Cardiac muscle cell (in vitro differentiated cells and primary cell): ENCODE measurements at regions not wholly inside any gene's neighbourhood (a gene's known extent, or its start where the extent isn't known, plus 50 kb on each side); places are given as distances from the start of the nearest gene placed in this dataset.

ENCODE experiments used
- DNase-seq, 2 donors: peaks; one replicate each; pipeline versions ENCODE4 v3.0.0 to v3.0.0-alpha.2; 2010 to 2017; ENCODE audit warnings: low read depth in 1 of 2, low spot score in 1 of 2
- H3K27ac ChIP-seq: fragments of 200-600 bp; sonication (generic); 2 replicates; pipeline ENCODE4 v1.5.1; 2016
- H3K27me3 ChIP-seq: fragments of 200-600 bp; sonication (generic); 2 replicates; pipeline ENCODE4 v1.6.0; 2016; ENCODE audit warnings: control low read depth
- H3K36me3 ChIP-seq: fragments of 200-600 bp; sonication (generic); 2 replicates; pipeline ENCODE4 v1.5.1; 2016; ENCODE audit warnings: control low read depth
- H3K4me1 ChIP-seq: fragments of 200-600 bp; sonication (generic); 2 replicates; pipeline ENCODE4 v1.8.1; 2017; ENCODE audit warnings: low read depth, mild to moderate bottlenecking, mixed run types
- H3K4me3 ChIP-seq: fragments of 200-600 bp; sonication (generic); 2 replicates; pipeline ENCODE4 v1.5.1; 2016; ENCODE audit warnings: mild to moderate bottlenecking
- H3K9me3 ChIP-seq: fragments of 200-600 bp; sonication (generic); 2 replicates; pipeline ENCODE4 v1.5.1; 2017; ENCODE audit warnings: low read depth, mild to moderate bottlenecking, control low read depth
- CTCF ChIP-seq: IDR thresholded peaks from 2 replicates; pipeline ENCODE4 v1.5.1; 2012; ENCODE audit warnings: low read depth, mild to moderate bottlenecking, low read length

- Histone ChIP-seq H3K27ac (no peak overlapping the region), H3K9me3 (no peaks in the 10 kb centered on the region), H3K27me3 (no peaks in the 10 kb centered on the region), H3K36me3 (no peaks in the 10 kb centered on the region), H3K4me3 (no peak overlapping the region), H3K4me1 (no peaks in the 10 kb centered on the region)
- peak in 1 of 2 donors; percentile 61 for DNase-seq
- no peak for TF ChIP-seq CTCF
Observed at GRCh38 chr10:90204956-90205314, 503.5 kb downstream of the KIF20B start.

- no peaks in the 10 kb centered on the region for H3K27me3 ChIP-seq
- no peak for DNase-seq
- H3K36me3 ChIP-seq = no peaks in the 10 kb centered on the region
- TF ChIP-seq CTCF = no peak
- H3K9me3 ChIP-seq = no peaks in the 10 kb centered on the region
- no peak overlapping the region for H3K4me3 ChIP-seq
- no peak overlapping the region for H3K27ac ChIP-seq
- no peaks in the 10 kb centered on the region for H3K4me1 ChIP-seq
Observed at GRCh38 chr10:90205340-90205739, 503.9 kb downstream of the KIF20B start.

GRCh38 chr10:90213346-90213745, 512.0 kb downstream of the KIF20B start:
- no peaks in the 10 kb centered on the region for H3K27me3 ChIP-seq
- H3K9me3 ChIP-seq = no peaks in the 10 kb centered on the region
- no peak for DNase-seq
- no peaks in the 10 kb centered on the region for H3K36me3 ChIP-seq
- no peak overlapping the region for H3K27ac ChIP-seq
- TF ChIP-seq CTCF = no peak
- no peak overlapping the region for H3K4me3 ChIP-seq
- no peaks in the 10 kb centered on the region for H3K4me1 ChIP-seq

- no peaks in the 10 kb centered on the region for H3K27me3 ChIP-seq
- no peaks in the 10 kb centered on the region for H3K36me3 ChIP-seq
- H3K4me1 ChIP-seq = no peaks in the 10 kb centered on the region
- no peak for TF ChIP-seq CTCF
- H3K4me3 ChIP-seq = no peak overlapping the region
- DNase-seq = no peak
- H3K27ac ChIP-seq = no peak overlapping the region
- no peaks in the 10 kb centered on the region for H3K9me3 ChIP-seq
Observed at GRCh38 chr10:90218846-90219245, 517.5 kb downstream of the KIF20B start.

- H3K9me3 ChIP-seq = no peaks in the 10 kb centered on the region
- DNase-seq = peak in 1 of 2 donors; percentile 60
- H3K4me3 ChIP-seq = no peak overlapping the region
- no peaks in the 10 kb centered on the region for H3K36me3 ChIP-seq
- no peak overlapping the region for H3K27ac ChIP-seq
- H3K27me3 ChIP-seq = no peaks in the 10 kb centered on the region
- TF ChIP-seq CTCF = no peak
- no peaks in the 10 kb centered on the region for H3K4me1 ChIP-seq
Observed at GRCh38 chr10:90222372-90222771, 521.0 kb downstream of the KIF20B start.

GRCh38 chr10:90222939-90223338, 521.5 kb downstream of the KIF20B start:
- Histone ChIP-seq H3K4me3 (no peak overlapping the region), H3K36me3 (no peaks in the 10 kb centered on the region), H3K9me3 (no peaks in the 10 kb centered on the region), H3K27me3 (no peaks in the 10 kb centered on the region), H3K4me1 (no peaks in the 10 kb centered on the region), H3K27ac (no peak overlapping the region)
- DNase-seq = peak in 1 of 2 donors; percentile 38
- TF ChIP-seq CTCF = no peak
